Nephron (organoid): ENCODE measurements at regions not wholly inside any gene's neighbourhood (a gene's known extent, or its start where the extent isn't known, plus 50 kb on each side); places are given as distances from the start of the nearest gene placed in this dataset.
A peak's percentile ranks its signal among the peaks of the same experiment; 100 is the strongest.

Experiments
- H3K27ac Mint-ChIP-seq, 3 experiments: 2 replicates each; pipeline ENCODE4 v1.8.0; 2020; ENCODE audit warnings: mixed read lengths in 3 of 3, mild to moderate bottlenecking in 2 of 3, moderate library complexity in 1 of 3
- H3K27me3 Mint-ChIP-seq: 2 replicates; pipeline ENCODE4 v1.8.0; 2021; ENCODE audit warnings: low read depth, mild to moderate bottlenecking, moderate library complexity, mixed read lengths
- H3K36me3 Mint-ChIP-seq: 2 replicates; pipeline ENCODE4 v1.8.0; 2020; ENCODE audit warnings: low read depth, mixed read lengths
- H3K4me1 Mint-ChIP-seq: 2 replicates; pipeline ENCODE4 v1.8.0; 2020; ENCODE audit warnings: mixed read lengths
- H3K4me3 Mint-ChIP-seq, 3 experiments: 2 replicates each; pipeline ENCODE4 v1.8.0; 2020; ENCODE audit warnings: mild to moderate bottlenecking in 3 of 3, mixed read lengths in 3 of 3, moderate library complexity in 2 of 3
- H3K9me3 Mint-ChIP-seq: 2 replicates; pipeline ENCODE4 v1.8.0; 2020; ENCODE audit warnings: mixed read lengths
- TF ChIP-seq, protein P1 (sequence below), 3 experiments: fragments of 200-600 bp; sonication (generic); IDR thresholded peaks; one replicate each; pipeline ENCODE4 v1.5.0; 2021; ENCODE audit warnings: antibody characterized with exemption in 3 of 3; ENCODE audit not compliant: unreplicated experiment in 3 of 3

DNA sequence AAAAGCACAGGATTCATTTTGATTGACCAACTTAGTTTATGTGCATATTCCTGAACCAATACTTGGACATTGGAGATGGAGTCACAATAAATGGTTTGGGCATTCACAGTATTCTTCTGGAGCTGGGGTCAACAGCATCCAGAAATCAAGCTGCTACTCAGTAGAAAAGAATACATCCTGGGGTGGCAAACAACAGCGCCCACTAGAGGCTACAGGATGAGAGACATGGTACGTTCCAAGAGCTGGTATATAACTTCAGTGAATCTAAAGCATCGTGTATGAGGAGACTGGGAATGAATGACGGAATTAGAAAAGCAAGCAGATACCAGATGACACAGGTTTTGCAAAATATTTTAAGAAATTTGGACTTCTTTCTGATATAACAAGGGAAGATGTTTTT lies 142.9 kb upstream of the FIGN start:
- H3K27ac Mint-ChIP-seq = no peak overlapping the region
- H3K4me3 Mint-ChIP-seq = no peak overlapping the region
- TF ChIP-seq, protein P1, sequence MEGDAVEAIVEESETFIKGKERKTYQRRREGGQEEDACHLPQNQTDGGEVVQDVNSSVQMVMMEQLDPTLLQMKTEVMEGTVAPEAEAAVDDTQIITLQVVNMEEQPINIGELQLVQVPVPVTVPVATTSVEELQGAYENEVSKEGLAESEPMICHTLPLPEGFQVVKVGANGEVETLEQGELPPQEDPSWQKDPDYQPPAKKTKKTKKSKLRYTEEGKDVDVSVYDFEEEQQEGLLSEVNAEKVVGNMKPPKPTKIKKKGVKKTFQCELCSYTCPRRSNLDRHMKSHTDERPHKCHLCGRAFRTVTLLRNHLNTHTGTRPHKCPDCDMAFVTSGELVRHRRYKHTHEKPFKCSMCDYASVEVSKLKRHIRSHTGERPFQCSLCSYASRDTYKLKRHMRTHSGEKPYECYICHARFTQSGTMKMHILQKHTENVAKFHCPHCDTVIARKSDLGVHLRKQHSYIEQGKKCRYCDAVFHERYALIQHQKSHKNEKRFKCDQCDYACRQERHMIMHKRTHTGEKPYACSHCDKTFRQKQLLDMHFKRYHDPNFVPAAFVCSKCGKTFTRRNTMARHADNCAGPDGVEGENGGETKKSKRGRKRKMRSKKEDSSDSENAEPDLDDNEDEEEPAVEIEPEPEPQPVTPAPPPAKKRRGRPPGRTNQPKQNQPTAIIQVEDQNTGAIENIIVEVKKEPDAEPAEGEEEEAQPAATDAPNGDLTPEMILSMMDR (IDR thresholded peaks at IDR 0.05; ENCODE audit: unreplicated experiment in 3 of 3) = peak in 1 of 3 experiments; percentile 37
- H3K36me3 Mint-ChIP-seq = no peaks in the 10 kb centered on the region
- H3K4me1 Mint-ChIP-seq = peaks cover 18% of the 10 kb centered on the region
- no peaks in the 10 kb centered on the region for H3K27me3 Mint-ChIP-seq
- peaks cover 2% of the 10 kb centered on the region for H3K9me3 Mint-ChIP-seq

DNA sequence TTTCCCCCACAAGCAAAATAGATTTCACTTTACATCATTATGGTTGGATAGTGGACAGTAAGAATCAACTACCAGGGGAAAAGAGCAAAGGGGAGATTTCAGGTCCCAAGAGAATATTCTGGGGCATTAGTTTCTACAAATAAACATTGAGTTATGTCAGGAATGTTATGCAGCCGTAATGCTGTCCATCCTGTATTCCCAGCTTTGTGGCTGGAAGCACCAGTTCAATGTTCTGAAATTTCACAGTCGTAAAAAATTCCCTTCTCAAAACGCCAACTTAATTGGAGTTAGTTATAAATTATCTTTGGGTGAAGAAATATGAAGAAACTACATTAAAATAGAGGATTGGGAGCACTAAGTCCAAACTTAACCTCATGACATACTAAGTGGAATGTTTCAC lies 141.5 kb upstream of the FIGN start:
- peaks cover 2% of the 10 kb centered on the region for H3K9me3 Mint-ChIP-seq
- H3K4me3 Mint-ChIP-seq = no peak overlapping the region
- no peaks in the 10 kb centered on the region for H3K36me3 Mint-ChIP-seq
- peak overlapping the region; percentile 3 to 75 (median 14) for H3K27ac Mint-ChIP-seq
- peaks cover 18% of the 10 kb centered on the region for H3K4me1 Mint-ChIP-seq
- TF ChIP-seq, protein P1 (IDR thresholded peaks at IDR 0.05; ENCODE audit: unreplicated experiment in 3 of 3) = no peak
- H3K27me3 Mint-ChIP-seq = no peaks in the 10 kb centered on the region

DNA sequence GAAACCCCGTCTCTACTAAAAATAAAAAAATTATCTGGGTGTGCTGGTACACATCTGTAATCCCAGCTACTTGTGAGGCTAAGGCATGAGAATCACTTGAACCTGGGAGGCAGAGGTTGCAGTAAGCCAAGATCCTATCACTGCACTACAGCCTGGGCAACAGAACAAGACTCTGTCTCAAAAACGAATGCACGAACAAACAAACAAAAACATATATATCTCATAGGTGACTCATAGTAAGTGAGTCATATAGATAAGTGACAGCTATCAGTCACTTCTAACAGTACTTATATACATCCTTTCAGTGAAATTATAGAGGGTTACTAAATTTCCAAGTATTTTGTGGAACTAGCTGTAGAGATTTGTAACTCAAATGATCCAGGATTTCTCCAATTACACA lies 127.3 kb upstream of the FIGN start:
- no peak overlapping the region for H3K4me3 Mint-ChIP-seq
- H3K9me3 Mint-ChIP-seq = peaks cover 5% of the 10 kb centered on the region
- no peak overlapping the region for H3K27ac Mint-ChIP-seq
- H3K36me3 Mint-ChIP-seq = no peaks in the 10 kb centered on the region
- no peaks in the 10 kb centered on the region for H3K27me3 Mint-ChIP-seq
- TF ChIP-seq, protein P1 (IDR thresholded peaks at IDR 0.05; ENCODE audit: unreplicated experiment in 3 of 3) = no peak
- no peaks in the 10 kb centered on the region for H3K4me1 Mint-ChIP-seq

DNA sequence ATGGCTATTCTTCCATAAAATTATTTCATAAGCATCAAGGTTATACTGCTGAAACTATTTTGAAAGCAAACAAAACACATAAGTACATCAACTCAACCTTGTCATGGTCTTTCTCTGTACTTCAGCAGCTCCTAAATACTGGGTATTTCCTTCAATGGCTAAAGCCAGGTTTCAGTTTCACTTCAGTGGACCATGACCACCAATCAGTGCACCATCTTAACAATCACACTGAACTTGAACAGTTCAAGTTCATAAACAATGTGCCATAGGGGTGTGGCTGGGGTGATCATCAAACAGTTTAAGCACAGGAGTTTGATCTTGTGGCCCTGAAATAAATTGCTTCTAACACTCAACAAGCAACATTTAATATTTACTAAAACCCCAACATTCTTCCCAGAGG lies 124.1 kb upstream of the FIGN start:
- no peaks in the 10 kb centered on the region for H3K9me3 Mint-ChIP-seq
- TF ChIP-seq, protein P1 (IDR thresholded peaks at IDR 0.05; ENCODE audit: unreplicated experiment in 3 of 3) = no peak
- no peak overlapping the region for H3K4me3 Mint-ChIP-seq
- H3K27me3 Mint-ChIP-seq = no peaks in the 10 kb centered on the region
- H3K27ac Mint-ChIP-seq = no peak overlapping the region
- no peaks in the 10 kb centered on the region for H3K36me3 Mint-ChIP-seq
- H3K4me1 Mint-ChIP-seq = no peaks in the 10 kb centered on the region

- Mint-ChIP-seq H3K27me3 (no peaks in the 10 kb centered on the region), H3K9me3 (no peaks in the 10 kb centered on the region), H3K27ac (no peak overlapping the region), H3K4me3 (no peak overlapping the region), H3K36me3 (no peaks in the 10 kb centered on the region), H3K4me1 (no peaks in the 10 kb centered on the region)
- TF ChIP-seq, protein P1 (IDR thresholded peaks at IDR 0.05; ENCODE audit: unreplicated experiment in 3 of 3) = no peak
These were observed 121.1 kb upstream of the FIGN start for GRCh38 chr2:163856941-163857340.

DNA sequence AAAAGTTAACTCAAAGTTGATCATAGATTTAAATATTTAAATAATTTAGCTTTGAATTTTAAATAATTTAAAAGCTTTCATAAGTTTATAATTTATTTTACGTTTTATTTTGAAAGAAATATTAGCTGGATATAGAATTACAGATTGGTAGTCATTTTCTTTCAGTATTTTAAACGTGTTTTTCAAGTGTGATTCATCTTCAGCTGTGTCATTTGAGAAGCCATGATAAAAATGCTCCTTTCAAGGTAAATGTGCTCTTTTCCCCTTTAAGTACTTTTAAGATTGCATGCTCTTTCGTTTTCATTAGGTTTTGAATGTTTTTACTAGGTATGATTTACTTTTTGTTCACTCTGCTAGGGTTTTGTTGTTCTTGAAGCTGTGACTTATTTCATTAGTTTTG lies 116.8 kb upstream of the FIGN start:
- Mint-ChIP-seq H3K9me3 (no peaks in the 10 kb centered on the region), H3K27ac (no peak overlapping the region), H3K36me3 (no peaks in the 10 kb centered on the region), H3K4me3 (no peak overlapping the region), H3K27me3 (no peaks in the 10 kb centered on the region), H3K4me1 (no peaks in the 10 kb centered on the region)
- TF ChIP-seq, protein P1 (IDR thresholded peaks at IDR 0.05; ENCODE audit: unreplicated experiment in 3 of 3) = no peak
